ENCODE measurements at regions not wholly inside any gene's neighbourhood (a gene's known extent, or its start where the extent isn't known, plus 50 kb on each side); places are given as distances from the start of the nearest gene placed in this dataset.

DNA sequence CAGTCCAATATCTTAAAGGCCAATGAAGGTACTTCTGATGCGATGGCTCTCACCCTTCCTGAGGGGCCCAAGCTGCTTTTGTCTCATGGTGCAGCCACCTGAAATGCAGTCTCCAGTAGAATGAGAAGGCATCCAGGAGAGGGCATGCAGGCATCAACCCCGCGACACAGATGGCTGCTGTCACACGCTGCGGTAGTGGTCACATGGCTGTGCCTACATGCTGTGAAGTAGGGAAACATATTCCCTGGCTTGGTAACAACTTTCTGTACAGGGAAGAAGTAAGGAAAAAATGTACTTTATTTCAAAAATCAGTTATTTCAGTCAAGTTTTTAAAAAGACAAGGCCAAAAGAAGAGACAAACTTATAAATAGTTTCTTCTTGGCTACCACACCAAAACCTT is 139.9 kb downstream of the TRIML1 start:
- Mint-ChIP-seq H3K27ac (ENCODE audit: unreplicated experiment) (no peak overlapping the region), H3K4me1 (ENCODE audit: unreplicated experiment) (peaks cover 7% of the 10 kb centered on the region), H3K27me3 (ENCODE audit: unreplicated experiment) (peaks cover 6% of the 10 kb centered on the region), H3K4me3 (ENCODE audit: unreplicated experiment) (no peak overlapping the region), H3K9me3 (ENCODE audit: unreplicated experiment) (no peaks in the 10 kb centered on the region), H3K36me3 (ENCODE audit: unreplicated experiment) (no peaks in the 10 kb centered on the region)
- TF ChIP-seq, protein P1, sequence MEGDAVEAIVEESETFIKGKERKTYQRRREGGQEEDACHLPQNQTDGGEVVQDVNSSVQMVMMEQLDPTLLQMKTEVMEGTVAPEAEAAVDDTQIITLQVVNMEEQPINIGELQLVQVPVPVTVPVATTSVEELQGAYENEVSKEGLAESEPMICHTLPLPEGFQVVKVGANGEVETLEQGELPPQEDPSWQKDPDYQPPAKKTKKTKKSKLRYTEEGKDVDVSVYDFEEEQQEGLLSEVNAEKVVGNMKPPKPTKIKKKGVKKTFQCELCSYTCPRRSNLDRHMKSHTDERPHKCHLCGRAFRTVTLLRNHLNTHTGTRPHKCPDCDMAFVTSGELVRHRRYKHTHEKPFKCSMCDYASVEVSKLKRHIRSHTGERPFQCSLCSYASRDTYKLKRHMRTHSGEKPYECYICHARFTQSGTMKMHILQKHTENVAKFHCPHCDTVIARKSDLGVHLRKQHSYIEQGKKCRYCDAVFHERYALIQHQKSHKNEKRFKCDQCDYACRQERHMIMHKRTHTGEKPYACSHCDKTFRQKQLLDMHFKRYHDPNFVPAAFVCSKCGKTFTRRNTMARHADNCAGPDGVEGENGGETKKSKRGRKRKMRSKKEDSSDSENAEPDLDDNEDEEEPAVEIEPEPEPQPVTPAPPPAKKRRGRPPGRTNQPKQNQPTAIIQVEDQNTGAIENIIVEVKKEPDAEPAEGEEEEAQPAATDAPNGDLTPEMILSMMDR (IDR thresholded peaks at IDR 0.05), result no peak
- no peak for DNase-seq (ENCODE audit: extremely low spot score, unreplicated experiment)

DNA sequence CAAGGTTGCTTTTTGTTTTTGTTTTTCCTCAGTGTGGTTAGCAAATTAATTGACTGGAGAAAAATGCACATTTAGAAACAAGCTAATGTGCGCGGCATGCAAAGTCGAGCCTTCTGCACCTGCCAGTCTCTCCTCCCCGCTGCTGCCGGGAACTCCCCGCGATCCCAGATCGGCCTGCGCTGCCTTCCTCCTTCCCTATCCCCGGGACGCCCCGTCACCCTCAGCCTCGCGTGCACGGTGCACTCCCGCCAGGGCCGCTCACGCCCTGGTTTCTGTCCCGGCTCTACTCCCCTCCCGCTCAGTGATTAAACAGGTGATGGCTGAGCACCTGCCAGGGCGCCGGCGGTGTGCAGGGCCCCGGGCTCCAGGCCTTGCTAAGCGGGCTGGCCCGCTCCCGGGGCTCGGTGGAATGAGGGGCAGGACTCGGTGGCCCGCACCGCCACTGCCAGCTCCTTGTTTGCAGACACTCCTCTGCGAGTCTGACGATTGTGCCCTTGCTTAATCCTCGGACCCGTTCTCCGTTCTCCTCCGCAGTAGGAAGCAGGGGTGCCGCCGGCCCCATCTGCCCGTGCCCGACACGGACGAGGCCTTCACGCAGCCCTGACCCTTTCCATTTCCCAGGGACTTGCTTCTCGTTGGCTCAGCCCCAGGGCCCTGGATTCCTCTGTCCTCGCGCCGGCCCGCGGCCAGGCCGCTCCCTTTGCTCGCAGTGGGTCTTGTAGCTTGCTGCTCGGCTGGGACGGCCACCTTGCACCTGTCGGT is 143.4 kb downstream of the TRIML1 start:
- no peak for DNase-seq (ENCODE audit: extremely low spot score, unreplicated experiment)
- H3K9me3 Mint-ChIP-seq (ENCODE audit: unreplicated experiment), result no peaks in the 10 kb centered on the region
- peaks cover 6% of the 10 kb centered on the region for H3K27me3 Mint-ChIP-seq (ENCODE audit: unreplicated experiment)
- no peak overlapping the region for H3K27ac Mint-ChIP-seq (ENCODE audit: unreplicated experiment)
- TF ChIP-seq, protein P1 (IDR thresholded peaks at IDR 0.05), result no peak
- H3K4me3 Mint-ChIP-seq (ENCODE audit: unreplicated experiment), result peak overlapping the region; percentile 59
- no peaks in the 10 kb centered on the region for H3K36me3 Mint-ChIP-seq (ENCODE audit: unreplicated experiment)
- peaks cover 7% of the 10 kb centered on the region for H3K4me1 Mint-ChIP-seq (ENCODE audit: unreplicated experiment)

DNA sequence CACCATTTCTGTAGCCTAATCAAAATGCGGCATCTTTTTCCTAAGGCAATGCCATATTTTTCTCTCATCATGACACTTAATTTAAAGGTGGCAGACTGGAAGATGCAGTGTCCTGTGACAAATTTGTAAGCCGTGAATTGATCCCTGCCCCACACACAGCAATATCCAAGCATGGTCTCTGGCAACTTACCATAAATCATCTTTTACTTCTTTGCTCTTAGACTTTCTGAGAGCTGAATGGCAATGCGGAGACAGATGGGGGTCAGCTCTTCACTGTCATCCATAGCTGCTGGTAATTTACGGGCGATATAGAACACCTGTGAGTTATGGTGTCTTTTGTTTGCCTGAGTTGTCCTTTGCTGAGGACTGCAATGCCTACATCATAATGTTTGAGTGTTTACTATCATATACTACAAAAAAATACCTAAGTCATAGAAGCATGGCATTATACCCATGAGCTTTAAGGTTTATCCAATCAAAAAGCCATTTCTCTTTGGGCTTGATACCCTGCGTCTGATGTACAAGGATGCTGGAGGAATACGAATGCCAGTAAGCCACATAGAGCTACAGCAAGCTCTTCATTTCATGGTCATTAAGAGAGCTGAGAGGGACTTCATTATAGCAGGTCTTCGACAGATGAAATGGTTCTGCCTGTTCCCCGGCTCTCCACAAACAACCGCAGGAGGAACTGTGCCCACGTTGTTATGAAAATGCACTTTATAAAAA is 148.1 kb downstream of the TRIML1 start:
- DNase-seq (ENCODE audit: extremely low spot score, unreplicated experiment), result no peak
- Mint-ChIP-seq H3K4me3 (ENCODE audit: unreplicated experiment) (no peak overlapping the region), H3K27ac (ENCODE audit: unreplicated experiment) (no peak overlapping the region), H3K36me3 (ENCODE audit: unreplicated experiment) (no peaks in the 10 kb centered on the region), H3K4me1 (ENCODE audit: unreplicated experiment) (peaks cover 5% of the 10 kb centered on the region), H3K27me3 (ENCODE audit: unreplicated experiment) (peaks cover 6% of the 10 kb centered on the region), H3K9me3 (ENCODE audit: unreplicated experiment) (no peaks in the 10 kb centered on the region)
- TF ChIP-seq, protein P1 (IDR thresholded peaks at IDR 0.05), result no peak

DNA sequence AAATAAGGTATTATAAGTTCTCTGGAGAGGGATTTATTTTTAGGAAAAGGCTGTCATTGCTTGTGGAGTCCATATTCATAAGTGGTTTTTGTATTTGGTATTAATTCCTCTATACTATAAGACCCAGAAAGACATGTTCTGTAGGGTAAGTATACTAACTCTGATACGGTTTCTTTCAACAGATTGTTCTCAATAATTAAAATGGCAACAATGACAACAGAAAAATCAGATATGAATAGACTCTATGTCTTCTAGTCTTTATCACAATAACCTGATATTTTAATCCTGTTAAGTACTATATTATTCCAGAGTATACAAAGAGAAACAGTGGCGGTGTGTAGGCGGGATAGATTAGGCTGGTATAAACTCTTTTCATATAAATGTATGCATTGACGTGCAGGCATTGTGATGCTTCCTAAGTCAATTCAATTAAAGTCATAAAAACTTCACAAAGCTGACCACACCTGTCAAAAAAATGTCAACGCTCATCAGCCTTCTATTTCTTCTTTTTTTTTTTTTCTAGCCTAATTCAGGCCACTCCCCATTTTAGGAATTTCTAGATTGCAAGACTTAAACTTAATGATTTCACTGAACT is 150.4 kb downstream of the TRIML1 start:
- no peak overlapping the region for H3K4me3 Mint-ChIP-seq (ENCODE audit: unreplicated experiment)
- H3K36me3 Mint-ChIP-seq (ENCODE audit: unreplicated experiment), result no peaks in the 10 kb centered on the region
- H3K27me3 Mint-ChIP-seq (ENCODE audit: unreplicated experiment), result no peaks in the 10 kb centered on the region
- no peaks in the 10 kb centered on the region for H3K9me3 Mint-ChIP-seq (ENCODE audit: unreplicated experiment)
- no peak for DNase-seq (ENCODE audit: extremely low spot score, unreplicated experiment)
- no peaks in the 10 kb centered on the region for H3K4me1 Mint-ChIP-seq (ENCODE audit: unreplicated experiment)
- TF ChIP-seq, protein P1 (IDR thresholded peaks at IDR 0.05), result no peak
- H3K27ac Mint-ChIP-seq (ENCODE audit: unreplicated experiment), result no peak overlapping the region

DNA sequence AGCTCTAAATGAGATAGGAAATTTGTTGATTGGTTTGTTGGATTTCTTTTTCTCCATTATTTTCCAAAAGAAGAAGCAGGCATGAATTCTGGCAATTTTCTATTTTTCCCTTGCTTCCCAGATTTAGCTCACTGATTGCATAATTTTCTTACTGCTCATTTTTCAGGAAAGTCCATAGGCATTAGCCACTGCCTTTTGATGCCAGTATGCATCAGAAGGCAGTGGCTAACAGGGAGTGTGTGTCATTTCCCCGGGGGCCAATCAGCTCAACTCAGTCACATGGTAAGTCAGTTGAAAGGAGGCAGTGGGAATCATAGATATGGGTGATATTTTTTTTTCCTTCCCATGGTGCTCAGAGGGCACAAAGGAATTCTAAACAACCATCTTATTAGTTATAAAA is 156.7 kb downstream of the TRIML1 start:
- Mint-ChIP-seq H3K27me3 (ENCODE audit: unreplicated experiment) (no peaks in the 10 kb centered on the region), H3K9me3 (ENCODE audit: unreplicated experiment) (no peaks in the 10 kb centered on the region), H3K4me1 (ENCODE audit: unreplicated experiment) (peaks cover 12% of the 10 kb centered on the region), H3K36me3 (ENCODE audit: unreplicated experiment) (no peaks in the 10 kb centered on the region), H3K27ac (ENCODE audit: unreplicated experiment) (no peak overlapping the region), H3K4me3 (ENCODE audit: unreplicated experiment) (no peak overlapping the region)
- DNase-seq (ENCODE audit: extremely low spot score, unreplicated experiment), result no peak
- TF ChIP-seq, protein P1 (IDR thresholded peaks at IDR 0.05), result no peak

All from osteocyte (in vitro differentiated cells).